ENCODE measurements at regions not wholly inside any gene's neighbourhood (a gene's known extent, or its start where the extent isn't known, plus 50 kb on each side); places are given as distances from the start of the nearest gene placed in this dataset.

- TF ChIP-seq CTCF (optimal IDR thresholded peaks at IDR 0.05 in 1 of 3, IDR thresholded peaks at IDR 0.05 in 1 of 3, conservative IDR thresholded peaks at IDR 0.05 in 1 of 3; ENCODE audit: extremely low read depth in 1 of 3, insufficient read depth in 2 of 3, low read length in 3 of 3) (no peak), EZH2 (IDR thresholded peaks at IDR 0.05; ENCODE audit: low read length) (no peak)
Measured at GRCh38 chr4:132646186-132646585, 502.9 kb upstream of the PCDH10 start.
